Fibroblast of pulmonary artery (primary cell): ENCODE measurements at regions not wholly inside any gene's neighbourhood (a gene's known extent, or its start where the extent isn't known, plus 50 kb on each side); places are given as distances from the start of the nearest gene placed in this dataset.

Source experiments
- DNase-seq: peaks from one replicate; pipeline ENCODE4 v3.0.0-alpha.2; 2010; ENCODE audit warnings: low read depth
- H3K4me3 ChIP-seq: replicated peaks from 2 replicates; pipeline ENCODE4 v1.5.1; 2011; ENCODE audit warnings: low read depth, mild to moderate bottlenecking, control low read depth, low read length, moderate library complexity
- TF ChIP-seq, protein P1 (sequence below): IDR thresholded peaks from 2 replicates; pipeline ENCODE4 v1.5.1; 2011; ENCODE audit warnings: mild to moderate bottlenecking, control low read depth, low read length, inconsistent platforms; ENCODE audit errors: missing control alignments

DNA sequence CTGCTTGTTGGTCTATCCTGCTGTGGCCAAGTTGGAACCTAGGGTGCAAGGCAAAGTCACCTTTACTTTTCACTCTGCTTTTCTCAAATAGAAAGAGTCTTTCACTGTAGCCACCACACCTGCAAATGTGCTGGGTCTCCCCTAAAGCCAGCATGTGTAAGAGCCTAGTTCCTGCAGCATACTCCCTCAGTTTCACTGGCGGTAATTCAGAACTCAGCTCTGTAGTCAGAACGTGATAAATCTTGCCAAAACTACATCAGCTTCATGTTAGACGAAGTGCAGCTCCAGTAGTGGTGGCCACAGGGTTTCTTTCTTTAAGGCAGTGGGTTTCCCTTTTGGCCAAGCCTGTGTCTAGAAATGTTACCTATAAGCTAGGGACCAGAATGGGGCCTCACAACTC, 72.0 kb upstream of the HMGCLL1 start:
- TF ChIP-seq, protein P1, sequence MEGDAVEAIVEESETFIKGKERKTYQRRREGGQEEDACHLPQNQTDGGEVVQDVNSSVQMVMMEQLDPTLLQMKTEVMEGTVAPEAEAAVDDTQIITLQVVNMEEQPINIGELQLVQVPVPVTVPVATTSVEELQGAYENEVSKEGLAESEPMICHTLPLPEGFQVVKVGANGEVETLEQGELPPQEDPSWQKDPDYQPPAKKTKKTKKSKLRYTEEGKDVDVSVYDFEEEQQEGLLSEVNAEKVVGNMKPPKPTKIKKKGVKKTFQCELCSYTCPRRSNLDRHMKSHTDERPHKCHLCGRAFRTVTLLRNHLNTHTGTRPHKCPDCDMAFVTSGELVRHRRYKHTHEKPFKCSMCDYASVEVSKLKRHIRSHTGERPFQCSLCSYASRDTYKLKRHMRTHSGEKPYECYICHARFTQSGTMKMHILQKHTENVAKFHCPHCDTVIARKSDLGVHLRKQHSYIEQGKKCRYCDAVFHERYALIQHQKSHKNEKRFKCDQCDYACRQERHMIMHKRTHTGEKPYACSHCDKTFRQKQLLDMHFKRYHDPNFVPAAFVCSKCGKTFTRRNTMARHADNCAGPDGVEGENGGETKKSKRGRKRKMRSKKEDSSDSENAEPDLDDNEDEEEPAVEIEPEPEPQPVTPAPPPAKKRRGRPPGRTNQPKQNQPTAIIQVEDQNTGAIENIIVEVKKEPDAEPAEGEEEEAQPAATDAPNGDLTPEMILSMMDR = no peak
- no peak overlapping the region for H3K4me3 ChIP-seq
- no peak for DNase-seq

DNA sequence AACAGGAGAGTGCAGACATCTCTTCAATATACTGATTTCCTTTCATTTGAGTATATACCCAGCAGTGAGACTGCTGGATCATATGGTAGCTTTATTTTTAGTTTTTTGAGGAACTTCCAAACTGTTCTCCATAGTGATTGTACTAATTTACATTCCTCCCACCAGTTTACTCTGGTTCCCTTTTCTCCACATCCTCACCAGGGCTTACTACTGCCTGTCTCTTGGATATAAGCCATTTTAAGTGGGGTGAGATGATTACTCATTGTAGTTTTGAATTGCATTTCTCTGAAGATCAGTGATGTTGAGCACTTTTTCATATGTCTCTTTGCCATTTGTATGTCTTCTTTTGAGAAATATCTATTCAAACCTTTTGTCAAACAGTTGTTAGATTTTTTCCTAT, 64.9 kb upstream of the HMGCLL1 start:
- no peak overlapping the region for H3K4me3 ChIP-seq
- DNase-seq = peak; percentile 8
- TF ChIP-seq, protein P1 = no peak

DNA sequence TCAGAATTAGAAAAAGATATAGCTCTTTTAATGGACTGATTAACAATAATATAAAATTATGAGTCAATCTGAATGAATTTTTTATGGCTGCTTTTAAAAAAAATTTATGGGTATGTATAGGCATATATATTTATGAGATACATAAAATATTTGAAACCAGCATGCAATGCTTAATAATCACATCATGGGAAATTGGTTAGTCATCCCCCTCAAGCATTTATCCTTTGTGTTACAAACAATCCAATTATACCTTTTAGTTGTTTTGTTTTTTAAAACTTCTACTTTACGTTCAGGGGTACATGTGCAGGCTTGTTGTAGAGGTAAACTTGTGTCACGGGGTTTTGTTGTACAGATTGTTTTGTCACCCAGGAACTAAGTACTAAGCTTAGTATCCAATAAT, 63.4 kb upstream of the HMGCLL1 start:
- DNase-seq = no peak
- TF ChIP-seq, protein P1 = no peak
- no peak overlapping the region for H3K4me3 ChIP-seq

DNA sequence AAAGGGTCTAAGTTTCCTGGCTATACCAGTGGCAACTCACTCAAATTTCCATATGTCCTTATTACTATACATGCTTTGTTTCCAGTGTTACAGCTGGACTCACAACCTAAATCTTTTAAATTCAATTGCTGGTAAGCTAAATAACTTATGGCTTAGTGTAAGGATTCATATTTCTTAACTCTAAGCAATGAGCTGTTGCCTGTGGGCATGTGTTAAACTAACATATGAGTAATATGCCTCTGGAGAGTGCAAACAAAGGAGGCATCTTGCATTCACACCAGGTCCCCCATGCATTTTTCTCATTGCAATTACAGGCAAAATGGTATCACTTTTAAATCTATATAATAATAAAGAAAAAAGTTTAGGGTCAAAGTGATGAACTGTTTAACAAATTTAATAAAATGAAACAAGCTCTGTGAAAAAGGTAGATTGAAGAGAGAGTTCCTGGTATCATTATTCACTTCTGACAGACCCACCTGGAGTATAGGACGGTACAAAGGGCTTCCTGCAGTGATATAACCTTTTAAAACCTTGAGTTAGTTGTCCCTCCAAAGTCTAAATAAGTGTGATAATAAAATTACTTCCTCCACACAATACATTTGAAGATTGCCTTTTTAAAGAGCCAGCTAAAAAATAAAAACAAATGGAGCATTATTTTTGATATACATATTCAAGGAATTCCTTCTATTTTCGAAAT, 57.6 kb upstream of the HMGCLL1 start:
- no peak overlapping the region for H3K4me3 ChIP-seq
- TF ChIP-seq, protein P1 = no peak
- DNase-seq = peak; percentile 8

DNA sequence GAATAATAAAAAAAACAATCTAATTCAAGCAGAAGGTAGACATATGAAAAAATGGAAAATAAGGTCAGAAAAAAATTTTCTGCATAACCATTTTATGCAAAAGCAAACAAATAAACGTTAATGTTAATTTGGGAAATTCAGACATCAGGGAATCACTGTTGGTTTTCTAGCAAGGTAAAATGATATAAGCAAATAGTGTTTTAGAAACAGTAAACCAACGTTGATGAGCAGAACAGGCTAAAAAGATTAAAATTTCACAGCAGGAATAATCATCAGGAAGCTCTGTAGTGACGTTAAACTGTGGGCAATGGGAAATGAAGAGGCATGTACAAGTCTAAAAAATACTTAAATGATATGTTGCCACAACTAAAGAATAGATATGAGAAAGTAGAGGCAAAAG, 54.5 kb upstream of the HMGCLL1 start:
- DNase-seq = no peak
- no peak overlapping the region for H3K4me3 ChIP-seq
- TF ChIP-seq, protein P1 = no peak

DNA sequence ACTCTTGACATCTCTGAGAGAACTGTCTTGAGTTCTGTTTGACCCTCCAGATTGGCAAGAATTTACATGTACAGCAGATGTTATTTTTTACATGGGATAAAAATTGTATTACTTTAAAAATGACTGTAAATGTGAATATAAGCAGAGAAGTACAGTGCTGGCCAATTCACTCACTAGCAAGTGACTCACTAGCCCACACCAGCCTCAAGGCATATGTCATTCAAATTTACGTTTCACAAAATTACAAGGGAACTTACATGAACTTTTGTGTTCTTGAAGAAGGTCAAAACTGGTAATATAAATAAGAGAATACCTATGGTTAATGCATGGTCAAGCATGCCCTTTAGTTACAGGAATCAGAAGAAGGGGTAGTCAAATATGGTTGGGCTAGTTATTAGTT, 54.0 kb upstream of the HMGCLL1 start:
- TF ChIP-seq, protein P1 = no peak
- no peak overlapping the region for H3K4me3 ChIP-seq
- no peak for DNase-seq
